HUDEP-2 (cell line): ENCODE measurements at regions not wholly inside any gene's neighbourhood (a gene's known extent, or its start where the extent isn't known, plus 50 kb on each side); places are given as distances from the start of the nearest gene placed in this dataset.
A peak's percentile ranks its signal among the peaks of the same experiment; 100 is the strongest.

Experiments
- DNase-seq, 76 experiments: peaks; one replicate each; lab custom pipeline; 2025; ENCODE audit not compliant: unreplicated experiment in 76 of 76; lab: John Stamatoyannopoulos, UW

DNA sequence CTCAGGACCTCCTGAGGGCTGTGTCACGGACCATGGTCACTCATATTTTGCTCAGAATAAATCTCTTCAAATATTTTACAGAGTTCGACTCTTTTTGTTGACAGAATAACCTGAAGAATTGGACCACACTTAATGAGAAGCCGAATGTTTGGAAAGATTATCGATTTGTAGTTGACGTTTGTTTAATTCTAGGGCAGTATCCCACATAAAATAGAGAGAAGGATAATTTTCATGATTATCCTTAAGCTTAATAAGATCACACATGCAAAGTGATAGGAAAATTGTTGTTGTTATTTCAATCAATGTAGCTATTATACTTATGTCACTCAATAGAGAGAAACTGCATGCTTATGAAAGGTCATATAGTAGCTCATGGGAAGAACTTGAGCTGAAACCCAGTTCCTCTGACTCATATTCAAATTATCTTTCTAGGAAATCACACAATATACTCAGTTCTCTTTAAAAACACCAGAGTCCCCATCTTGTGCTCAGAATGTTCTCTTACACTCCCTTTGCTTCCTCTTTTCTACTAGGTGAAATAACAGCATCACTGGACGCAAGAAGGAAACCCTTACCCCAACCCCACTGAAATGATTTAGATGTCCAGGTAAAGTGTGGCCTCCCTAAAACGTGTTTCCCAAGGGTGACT, 982.1 kb downstream of the TSN start:
- DNase-seq: peak in 8 of 76 experiments; percentile 2 to 55 (median 15)

DNA sequence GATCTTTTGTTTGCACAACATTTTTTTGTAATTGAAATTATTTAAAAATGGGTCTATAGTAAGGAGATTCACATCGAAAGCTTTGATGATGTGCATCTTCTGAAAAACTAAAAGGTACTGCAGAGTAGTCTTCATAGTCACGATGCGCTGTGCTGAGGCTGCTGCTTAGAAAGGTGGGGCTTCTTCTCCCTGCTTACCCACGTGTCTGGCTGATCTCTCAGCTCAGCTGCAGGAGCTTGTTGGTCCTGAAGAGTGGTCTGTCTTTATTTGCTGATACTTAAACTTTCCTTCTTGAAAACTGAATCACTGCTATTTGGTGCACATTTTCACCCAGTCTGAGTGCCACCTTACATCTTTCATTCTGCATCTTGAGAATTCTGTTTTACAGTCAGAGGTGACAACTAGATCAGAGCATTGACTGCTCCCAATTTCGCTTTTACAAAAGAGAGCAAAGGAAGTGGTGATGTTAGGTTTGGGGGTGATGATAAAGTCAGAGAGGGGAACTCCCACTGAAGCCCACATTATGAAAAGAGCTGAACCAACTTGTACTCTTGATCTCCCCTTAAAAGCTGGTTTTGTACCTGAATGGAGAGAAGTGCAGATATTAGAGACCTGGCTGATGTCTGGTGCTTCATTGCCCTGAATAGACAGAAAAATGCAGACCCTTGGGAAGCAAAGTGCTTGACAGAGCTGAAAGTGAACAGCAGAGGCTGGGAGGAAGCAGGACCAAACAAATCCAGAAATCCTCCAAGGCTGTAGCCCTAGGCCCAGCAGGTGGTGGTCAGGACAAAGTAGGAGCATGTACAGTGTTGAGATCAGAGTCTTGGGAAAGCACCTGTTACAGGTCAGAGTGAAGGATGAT, 984.5 kb downstream of the TSN start:
- DNase-seq: no peak

DNA sequence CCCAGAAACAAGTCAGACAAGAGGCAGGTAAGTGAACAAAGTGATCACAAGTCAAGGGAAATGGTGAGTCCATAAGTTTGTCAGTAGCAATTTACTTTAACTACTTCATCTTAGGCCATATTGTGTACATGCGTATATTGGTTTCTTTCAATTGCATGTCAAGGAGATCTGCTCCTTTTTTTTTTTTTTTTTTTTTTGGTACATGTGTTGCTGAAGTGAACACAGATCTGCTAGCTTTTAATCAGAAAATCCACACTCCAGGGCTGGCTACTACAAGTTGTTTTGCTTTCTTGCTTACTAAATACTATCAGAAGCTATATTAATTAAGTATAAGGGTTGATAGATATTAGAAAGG, 985.1 kb downstream of the TSN start:
- DNase-seq: no peak

DNA sequence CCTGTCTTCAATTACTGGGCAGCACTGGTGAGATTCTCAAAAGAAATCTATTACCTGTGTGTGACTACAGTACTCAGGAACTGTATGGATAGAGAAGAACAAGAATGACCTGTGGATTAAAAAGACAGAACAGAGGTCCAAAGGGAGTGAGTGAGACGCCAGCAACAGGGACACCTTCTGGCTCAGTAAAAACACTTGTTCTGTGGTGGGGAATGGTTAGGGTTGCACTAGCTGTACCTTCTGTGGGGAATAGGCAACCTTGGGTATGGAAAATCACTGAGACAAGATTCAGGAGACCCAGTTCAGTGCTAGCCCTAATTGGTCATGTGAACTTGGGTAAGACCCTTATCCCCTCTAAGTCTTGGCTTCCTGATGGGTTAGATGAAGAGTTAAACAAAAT, 986.0 kb downstream of the TSN start:
- no peak for DNase-seq

DNA sequence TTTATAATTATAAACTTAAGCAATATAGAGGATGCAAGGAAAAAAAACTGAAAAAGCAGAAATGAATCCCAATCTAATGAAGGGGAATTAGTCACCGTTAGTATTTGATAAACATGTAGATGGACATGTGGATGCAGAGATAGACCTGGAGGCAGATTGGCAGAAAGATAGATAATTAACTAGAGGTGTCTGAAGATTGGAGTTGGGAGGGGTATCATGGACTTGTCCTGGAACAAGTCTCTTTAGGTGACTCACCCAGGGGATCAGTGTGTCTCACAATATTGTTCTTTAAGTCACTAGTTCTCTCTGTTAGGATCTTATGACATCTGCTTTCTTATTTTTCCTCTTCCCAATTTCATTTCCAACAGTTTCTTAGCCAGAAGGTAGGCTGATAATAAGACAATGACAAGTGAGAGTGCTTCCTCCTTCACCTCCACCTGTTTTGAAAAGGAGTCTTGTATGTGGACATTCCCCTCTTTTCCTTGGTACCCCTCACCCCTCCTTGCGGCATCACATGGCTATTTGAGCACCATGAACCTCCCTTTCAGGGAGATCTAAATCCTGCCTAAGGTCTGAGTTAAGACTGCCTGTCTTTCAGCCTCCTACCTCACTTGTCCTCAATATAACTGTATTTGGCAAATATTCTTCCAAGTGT, 987.7 kb downstream of the TSN start:
- DNase-seq: no peak

DNA sequence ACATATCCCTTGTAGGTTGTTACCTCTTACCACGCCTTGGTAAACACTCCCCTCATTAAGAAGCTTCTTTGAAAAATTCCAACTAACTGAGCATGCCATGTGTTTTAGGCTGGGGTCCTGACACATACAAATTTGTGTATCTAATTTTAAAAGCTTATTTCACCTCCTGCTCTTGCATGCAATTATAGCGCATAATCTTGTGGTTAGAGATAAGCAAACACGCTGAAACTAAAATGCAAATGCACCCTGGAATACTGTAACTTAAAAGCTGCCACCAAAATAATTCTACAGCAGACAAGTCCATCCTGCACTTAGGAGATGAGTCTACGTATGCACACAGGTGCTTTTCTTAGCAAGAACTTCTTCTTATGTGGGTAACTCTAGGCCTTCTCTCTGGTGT, 990.2 kb downstream of the TSN start:
- DNase-seq: no peak

DNA sequence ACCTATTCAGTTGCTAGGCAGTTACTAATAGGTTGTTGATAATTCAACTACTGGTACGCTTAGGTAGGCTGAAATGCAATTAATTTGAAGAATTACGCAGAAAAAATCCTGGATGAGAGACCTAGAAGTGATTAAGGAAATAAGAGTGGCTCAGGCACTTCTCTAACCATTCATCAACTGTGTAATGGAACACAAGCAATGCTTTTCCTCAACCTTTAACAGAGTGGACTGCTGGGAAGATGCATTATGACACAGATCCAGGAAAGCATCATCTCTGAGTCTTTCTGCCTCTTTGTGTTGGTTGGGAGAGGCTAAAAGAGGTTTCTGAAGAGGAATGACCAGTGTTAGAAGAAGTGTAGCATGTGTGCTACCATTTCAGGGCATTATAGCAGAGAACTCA, 992.2 kb downstream of the TSN start:
- DNase-seq: no peak

DNA sequence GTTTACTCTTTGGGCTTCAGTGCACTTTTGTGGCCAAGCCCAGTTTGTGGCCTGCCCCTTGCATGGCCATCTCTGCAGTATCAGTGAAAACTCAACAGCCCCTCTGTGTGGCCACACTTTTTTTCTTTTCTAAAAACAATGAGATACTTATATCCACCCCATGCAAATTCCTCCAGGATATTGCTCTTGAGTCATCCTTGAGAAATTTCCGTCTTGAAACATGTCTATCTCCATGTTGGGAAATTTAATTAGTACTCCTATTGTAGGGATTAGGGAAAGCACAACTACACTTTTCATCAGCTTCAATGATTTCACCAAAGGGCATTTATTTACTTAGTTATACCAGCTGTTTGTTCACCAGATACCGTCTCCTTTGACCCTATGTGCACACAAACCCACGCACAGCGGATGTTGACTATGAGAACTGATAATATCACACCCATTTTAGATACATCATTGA, 993.1 kb downstream of the TSN start:
- no peak for DNase-seq

DNA sequence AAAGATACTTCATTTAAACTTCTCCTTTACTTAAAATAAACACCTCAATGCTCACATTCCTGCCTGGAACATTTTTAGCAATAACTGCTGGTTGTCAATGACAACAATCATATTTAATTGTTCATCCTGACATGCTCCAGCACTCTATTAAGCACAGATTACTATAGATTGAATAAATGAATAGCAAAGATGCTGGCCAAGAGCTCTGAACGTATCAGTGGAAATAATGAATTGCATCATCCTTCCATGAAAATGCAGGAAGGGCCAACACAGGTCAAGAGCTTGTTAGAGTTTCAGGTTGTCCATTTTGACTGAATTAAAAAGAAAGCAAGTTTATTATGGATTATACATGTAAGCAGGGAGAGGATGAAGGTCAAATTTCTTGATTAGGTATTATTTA, 994.0 kb downstream of the TSN start:
- no peak for DNase-seq

DNA sequence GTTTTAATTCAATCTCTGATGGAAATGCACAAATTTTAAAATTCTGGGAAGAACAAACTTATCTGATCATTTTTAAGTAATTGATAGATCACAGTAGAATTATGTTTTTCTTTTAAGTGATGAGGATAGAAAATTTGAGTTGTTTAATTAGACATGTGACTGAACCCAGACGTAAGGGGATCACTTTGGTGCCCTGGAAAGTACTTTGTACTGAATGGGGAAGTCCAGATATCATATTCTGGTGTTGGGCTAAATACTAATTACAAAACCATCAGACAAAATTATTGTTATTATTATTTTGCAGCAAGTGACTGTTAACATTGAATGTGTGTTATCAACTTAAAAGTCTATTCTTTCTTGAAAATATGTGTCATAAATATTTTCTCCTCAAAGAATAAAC, 994.6 kb downstream of the TSN start:
- DNase-seq: no peak

DNA sequence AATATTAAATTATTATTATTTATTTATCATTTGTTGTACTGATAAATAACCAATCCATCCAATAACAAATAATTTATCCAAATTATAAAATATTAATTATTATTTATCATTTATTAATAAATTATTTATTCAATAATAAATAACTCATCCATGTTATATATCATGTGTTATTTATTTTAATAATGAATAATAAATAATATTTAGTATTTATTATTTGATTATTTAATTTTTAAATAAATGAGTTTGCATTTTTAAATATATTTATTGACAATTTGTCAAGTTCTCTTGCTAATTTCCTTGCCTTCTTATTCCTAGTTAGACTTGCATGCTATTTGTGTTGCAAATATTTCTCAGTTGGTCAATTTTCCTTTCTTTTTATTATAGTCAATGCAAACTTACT, 995.4 kb downstream of the TSN start:
- no peak for DNase-seq

DNA sequence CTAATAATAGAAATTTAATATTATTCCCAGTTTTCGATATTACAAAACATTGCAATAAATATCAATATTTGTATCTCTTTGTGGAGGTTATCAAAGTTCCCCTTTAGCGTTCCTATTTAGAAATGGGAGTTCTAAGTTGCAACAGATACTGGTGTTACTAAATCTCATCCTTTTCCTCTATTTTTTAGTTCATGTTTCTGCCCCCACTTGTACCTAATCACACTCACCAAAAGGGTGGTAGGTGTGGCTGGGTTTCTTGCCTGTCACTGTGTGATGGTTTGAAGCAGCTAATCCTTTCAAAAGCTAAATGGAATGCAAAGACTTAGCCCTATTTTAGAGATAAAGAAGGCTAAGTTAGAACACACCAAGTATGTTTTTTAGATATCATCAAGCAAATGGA, 997.9 kb downstream of the TSN start:
- DNase-seq: no peak

DNA sequence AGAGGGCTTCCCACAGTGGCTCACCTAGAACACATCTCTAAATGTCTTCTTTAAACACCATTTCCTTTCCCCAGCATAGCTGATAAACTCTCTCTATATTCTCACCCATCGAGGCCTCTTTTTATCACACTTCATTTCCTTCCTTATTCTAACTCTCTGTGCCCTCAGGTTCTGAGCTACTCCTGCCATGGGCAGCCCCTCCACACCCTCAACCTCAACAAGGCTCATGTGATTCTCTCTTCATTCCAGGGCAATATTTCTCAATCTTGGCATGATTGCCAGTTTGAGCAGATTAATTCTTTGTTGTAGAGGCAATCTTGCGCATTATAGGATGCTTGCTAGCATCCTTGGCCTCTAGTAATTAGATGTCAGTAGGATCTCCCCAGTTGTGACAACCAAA, 999.1 kb downstream of the TSN start:
- no peak for DNase-seq

DNA sequence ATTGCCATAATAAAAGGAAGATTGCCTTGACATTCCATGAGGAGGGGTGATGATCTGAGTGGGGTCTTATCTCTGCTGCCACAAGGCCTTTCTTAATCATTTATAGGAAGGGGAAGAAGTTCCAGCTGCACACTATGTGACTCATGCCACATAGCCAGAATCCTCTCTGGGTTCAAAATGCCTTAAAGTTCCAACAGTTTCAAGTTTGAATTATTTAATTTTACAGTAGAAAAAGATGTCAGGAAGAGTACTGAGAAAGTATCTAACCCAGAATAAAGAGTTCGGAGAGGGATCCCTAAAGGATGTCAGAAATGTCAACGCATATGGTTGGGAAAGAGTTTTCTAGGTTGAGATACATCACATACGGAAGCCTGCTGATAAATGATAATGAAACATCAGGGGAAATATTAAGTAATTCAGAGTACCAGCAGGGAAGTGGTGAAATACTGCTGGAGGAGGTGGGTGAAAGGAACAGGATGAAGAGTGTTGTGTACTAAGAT, 999.9 kb downstream of the TSN start:
- no peak for DNase-seq

DNA sequence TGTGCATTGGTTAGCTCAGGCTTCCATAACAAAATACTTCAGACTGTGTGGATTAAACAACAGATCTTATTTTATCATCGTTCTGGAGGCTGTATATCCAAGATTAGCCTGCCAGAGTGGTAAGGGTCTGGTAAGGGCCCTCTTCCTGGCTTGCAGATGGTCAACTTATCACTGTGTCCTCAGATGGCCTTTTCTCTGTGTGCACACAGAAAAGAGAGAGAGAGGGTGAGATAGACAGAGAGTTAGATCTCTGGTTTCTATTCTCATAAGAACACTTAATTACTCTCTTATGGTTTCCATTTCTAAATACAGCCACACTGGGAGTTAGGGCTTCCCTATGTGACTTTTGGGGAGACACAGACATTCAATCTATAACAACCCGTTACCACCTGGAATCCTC, 1003.5 kb downstream of the TSN start:
- no peak for DNase-seq

DNA sequence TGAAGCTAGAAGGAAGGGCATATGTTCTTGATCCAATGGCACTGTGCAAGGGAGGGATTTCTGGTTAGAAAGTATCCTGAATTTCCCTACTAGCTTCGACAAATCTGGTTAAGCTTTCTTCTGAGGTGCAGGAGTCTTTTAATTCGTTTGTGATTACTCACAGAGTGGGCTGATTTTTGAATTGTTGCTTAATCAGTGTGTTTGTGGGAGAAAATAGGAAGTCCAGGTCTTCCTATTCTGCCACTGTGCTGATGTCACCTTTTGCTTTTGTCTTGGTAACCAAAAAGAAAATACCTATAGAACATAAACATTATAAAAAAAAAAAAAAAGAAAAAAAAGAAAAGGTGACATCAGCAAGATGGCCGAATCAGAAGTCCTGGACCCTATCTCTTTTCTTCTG, 1008.6 kb downstream of the TSN start:
- no peak for DNase-seq

DNA sequence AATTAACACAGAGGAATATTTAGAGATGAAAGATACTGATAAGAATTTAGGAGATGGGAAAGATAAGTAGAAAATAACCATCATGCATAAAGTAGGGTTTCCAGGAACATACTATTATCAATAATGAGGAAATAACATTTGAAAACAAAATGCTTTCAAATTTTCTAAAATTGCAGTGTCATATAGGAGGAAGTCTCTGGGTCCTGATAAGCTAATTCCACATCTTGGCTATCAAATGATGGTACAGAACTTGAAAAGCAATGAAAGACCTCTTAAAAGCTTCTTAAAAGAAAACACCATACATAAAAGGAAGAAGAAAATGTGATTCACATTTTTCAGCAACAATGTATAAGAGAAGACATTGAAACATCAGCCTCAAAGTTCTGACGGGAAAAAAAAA, 1024.8 kb downstream of the TSN start:
- DNase-seq: no peak

DNA sequence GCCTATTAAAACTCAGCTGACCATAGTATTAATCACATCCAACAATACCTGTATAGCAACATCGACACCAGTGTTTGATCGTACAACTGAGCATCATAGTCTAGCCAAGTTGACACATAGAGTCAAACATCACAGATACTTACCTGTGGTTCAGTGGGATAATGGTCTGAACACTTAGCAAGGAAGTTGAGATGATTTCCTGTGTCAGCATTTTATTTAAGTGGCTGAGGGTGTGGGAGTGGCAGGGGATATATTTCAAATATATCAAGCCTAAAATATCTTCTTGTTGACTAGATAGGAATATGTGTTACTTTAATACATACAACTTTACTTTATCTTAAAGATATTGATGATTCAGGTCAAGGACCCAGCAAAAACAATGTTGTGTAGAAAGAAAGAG, 1038.6 kb downstream of the TSN start:
- no peak for DNase-seq

DNA sequence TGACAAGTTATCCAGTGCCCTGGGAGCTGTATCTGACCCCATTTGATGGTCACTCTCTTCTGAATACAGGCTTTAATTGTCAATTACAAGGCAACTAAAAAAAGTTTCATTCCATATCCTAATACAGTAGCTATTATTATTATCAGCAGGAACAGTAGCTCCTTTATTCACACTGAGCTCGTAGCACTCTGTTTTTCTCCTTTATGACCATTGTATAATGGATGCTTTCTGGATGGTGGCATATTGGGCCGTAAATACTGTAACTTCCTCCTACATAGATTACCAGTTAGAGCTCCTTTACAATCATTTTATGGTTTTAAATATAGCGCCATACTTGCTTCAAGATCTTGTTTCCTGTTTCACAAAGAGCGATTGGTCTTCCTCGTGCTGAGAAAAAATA, 1040.3 kb downstream of the TSN start:
- no peak for DNase-seq

DNA sequence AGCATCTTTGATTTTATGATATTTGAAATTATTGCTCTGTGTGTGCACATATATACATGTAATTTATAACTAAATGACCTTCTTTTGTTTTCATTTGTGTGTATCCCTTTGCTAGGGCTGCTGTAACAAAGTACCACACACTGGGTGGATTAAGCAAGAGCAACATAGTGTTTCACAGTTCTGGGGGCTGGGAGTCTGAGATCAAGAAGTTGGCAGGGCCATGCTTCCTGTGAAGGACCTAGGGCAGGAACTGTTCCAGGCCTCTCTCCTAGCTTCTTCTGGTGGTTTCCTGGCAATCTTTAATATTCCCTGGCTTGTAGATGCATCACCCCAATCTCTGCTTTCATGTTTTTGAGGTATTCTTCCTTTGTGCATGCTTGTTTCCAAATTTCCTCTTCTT, 1043.9 kb downstream of the TSN start:
- DNase-seq: no peak

DNA sequence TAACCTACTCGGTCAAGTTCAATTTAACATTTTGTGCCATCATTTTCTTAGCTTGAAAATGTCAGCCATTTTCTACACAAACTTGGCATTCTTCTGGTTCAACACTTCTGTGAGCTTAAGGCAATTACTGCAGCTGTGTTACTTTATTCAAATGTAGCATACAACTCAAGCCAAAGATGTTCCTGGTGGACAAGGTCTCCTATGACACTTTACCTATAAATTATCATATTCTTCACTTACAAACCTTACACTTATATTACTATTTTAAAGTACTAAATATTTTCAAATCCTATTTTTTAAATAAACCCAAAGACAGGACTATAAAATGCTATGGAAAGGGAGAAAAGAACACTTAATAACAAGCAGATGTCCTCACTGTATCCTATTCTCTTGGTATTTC, 1045.3 kb downstream of the TSN start:
- DNase-seq: no peak

DNA sequence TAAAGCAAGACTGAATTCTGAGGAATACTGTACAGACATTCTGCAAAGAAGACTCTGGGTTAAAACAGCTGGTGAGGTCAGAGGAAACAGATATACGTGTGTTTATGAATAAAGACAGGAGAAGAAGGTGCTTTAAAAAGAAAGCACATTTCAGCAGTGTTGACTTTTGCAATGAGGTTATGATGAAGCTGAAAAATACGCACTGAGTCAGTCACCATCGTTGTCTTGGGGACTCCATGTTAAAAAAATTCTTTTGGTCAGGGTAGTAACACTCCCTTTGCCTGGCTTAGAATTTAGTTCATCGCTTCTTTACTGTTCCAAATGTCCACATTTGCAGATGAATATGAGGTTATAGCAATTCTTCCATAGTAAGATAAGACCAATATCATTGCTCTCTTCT, 1049.0 kb downstream of the TSN start:
- DNase-seq: no peak
